ENCODE measurements at regions not wholly inside any gene's neighbourhood (a gene's known extent, or its start where the extent isn't known, plus 50 kb on each side); places are given as distances from the start of the nearest gene placed in this dataset.
"Not testable (repeated sequence)": the region's sequence is repeated elsewhere in the genome, so short reads cannot be mapped to it uniquely, and the experiment has no call there.

DNA sequence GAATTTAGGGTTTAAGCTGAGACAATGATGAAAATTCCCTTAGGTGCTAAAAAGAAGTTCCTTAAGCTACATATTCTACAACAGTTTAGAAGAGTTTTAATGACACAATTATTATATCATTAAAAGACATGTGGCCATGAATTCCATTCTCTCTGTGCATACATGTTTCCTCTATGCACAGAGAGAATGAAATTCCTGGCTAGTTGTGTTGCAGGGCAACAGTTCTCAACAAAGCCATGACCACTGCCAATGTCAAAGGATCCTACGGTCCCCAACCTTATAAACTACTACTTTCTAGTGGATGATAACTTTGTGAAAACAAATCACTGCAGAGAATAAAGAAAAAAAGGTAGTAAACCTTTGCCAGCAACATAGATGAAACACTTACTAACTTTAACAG is 122.7 kb downstream of the OTOL1 start:
- Histone ChIP-seq H3K4me1 (no peaks in the 10 kb centered on the region), H3K27ac (no peak overlapping the region), H3K9me3 (no peaks in the 10 kb centered on the region), H3K4me3 (no peak overlapping the region), H3K27me3 (no peaks in the 10 kb centered on the region), H3K36me3 (no peaks in the 10 kb centered on the region)
- TF ChIP-seq POLR2AphosphoS5 (IDR thresholded peaks at IDR 0.05; ENCODE audit: insufficient read depth in 1 of 2, low read depth in 1 of 2) (no peak), POLR2A (IDR thresholded peaks at IDR 0.05) (no peak)
- TF ChIP-seq, protein P1, sequence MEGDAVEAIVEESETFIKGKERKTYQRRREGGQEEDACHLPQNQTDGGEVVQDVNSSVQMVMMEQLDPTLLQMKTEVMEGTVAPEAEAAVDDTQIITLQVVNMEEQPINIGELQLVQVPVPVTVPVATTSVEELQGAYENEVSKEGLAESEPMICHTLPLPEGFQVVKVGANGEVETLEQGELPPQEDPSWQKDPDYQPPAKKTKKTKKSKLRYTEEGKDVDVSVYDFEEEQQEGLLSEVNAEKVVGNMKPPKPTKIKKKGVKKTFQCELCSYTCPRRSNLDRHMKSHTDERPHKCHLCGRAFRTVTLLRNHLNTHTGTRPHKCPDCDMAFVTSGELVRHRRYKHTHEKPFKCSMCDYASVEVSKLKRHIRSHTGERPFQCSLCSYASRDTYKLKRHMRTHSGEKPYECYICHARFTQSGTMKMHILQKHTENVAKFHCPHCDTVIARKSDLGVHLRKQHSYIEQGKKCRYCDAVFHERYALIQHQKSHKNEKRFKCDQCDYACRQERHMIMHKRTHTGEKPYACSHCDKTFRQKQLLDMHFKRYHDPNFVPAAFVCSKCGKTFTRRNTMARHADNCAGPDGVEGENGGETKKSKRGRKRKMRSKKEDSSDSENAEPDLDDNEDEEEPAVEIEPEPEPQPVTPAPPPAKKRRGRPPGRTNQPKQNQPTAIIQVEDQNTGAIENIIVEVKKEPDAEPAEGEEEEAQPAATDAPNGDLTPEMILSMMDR (IDR thresholded peaks at IDR 0.05) = no peak
- DNase-seq (ENCODE audit: extremely low spot score in 2 of 2) = no peak
- intact Hi-C loops (cut with DNase I) = no loop called here

- no peak overlapping the region for H3K27ac ChIP-seq
- intact Hi-C loops (cut with DNase I) = no loop called here
- no peak for DNase-seq (ENCODE audit: extremely low spot score in 2 of 2)
- no peaks in the 10 kb centered on the region for H3K36me3 ChIP-seq
- H3K4me1 ChIP-seq = no peaks in the 10 kb centered on the region
- TF ChIP-seq POLR2AphosphoS5 (IDR thresholded peaks at IDR 0.05; ENCODE audit: insufficient read depth in 1 of 2, low read depth in 1 of 2) = no peak
- no peak for TF ChIP-seq POLR2A (IDR thresholded peaks at IDR 0.05)
- H3K9me3 ChIP-seq = no peaks in the 10 kb centered on the region
- H3K27me3 ChIP-seq = no peaks in the 10 kb centered on the region
- no peak overlapping the region for H3K4me3 ChIP-seq
Measured at GRCh38 chr3:161630794-161631193, 134.2 kb downstream of the OTOL1 start.

GRCh38 chr3:161631536-161631935 is 134.9 kb downstream of the OTOL1 start:
- TF ChIP-seq POLR2AphosphoS5 (IDR thresholded peaks at IDR 0.05; ENCODE audit: insufficient read depth in 1 of 2, low read depth in 1 of 2) = no peak
- TF ChIP-seq POLR2A (IDR thresholded peaks at IDR 0.05) = no peak
- TF ChIP-seq, protein P1 (IDR thresholded peaks at IDR 0.05) = no peak
- intact Hi-C loops (cut with DNase I) = no loop called here
- no peaks in the 10 kb centered on the region for H3K27me3 ChIP-seq
- H3K4me3 ChIP-seq = no peak overlapping the region
- H3K4me1 ChIP-seq = no peaks in the 10 kb centered on the region
- H3K27ac ChIP-seq = no peak overlapping the region
- H3K36me3 ChIP-seq = no peaks in the 10 kb centered on the region
- H3K9me3 ChIP-seq = no peaks in the 10 kb centered on the region
- no peak for DNase-seq (ENCODE audit: extremely low spot score in 2 of 2)

DNA sequence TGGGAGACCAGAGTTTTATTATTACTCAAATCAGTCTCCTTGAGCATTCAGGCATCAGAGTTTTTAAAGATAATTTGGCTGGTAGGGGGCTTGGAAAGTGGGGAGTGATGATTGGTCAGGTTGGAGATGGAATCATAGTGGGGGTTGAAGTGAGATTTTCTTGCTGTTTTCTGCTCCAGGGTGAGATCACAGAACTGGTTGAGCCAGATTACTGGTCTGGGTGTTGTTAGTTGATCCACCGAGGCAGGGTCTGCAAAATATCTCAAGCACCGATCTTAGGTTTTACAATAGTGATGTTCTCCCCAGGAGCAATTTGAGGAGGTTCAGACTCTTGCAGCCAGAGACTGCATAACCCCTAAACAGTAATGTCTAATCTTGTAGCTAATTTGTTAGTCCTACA is 141.0 kb downstream of the OTOL1 start:
- Histone ChIP-seq H3K27ac (no peak overlapping the region), H3K4me1 (no peaks in the 10 kb centered on the region), H3K27me3 (no peaks in the 10 kb centered on the region), H3K9me3 (no peaks in the 10 kb centered on the region), H3K4me3 (no peak overlapping the region), H3K36me3 (no peaks in the 10 kb centered on the region)
- DNase-seq (ENCODE audit: extremely low spot score in 2 of 2) = no peak
- intact Hi-C loops (cut with DNase I) = no loop called here
- TF ChIP-seq POLR2A (IDR thresholded peaks at IDR 0.05) (no peak), POLR2AphosphoS5 (IDR thresholded peaks at IDR 0.05; ENCODE audit: insufficient read depth in 1 of 2, low read depth in 1 of 2) (no peak)
- TF ChIP-seq, protein P1 (IDR thresholded peaks at IDR 0.05) = no peak

DNA sequence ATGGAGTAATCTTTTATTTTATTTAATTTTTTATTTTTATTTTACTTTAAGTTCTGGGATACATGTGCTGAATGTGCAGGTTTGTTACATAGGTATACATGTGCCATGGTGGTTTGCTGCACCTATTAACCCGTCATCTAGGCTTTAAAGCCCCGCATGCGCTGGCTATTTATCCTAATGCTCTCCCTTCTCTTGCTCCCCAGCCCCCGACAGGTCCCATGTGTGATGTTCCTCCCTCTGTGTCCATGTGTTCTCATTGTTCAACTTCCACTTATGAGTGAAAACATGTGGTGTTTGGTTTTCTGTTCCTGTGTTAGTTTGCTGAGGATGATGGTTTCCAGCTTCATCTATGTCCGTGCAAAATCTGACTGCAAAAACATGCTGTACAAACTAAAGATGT is 142.5 kb downstream of the OTOL1 start:
- H3K4me3 ChIP-seq; H3K27ac ChIP-seq; H3K36me3 ChIP-seq; intact Hi-C loops (cut with DNase I); H3K9me3 ChIP-seq; H3K27me3 ChIP-seq; DNase-seq (ENCODE audit: extremely low spot score in 2 of 2); H3K4me1 ChIP-seq: not testable (repeated sequence)

DNA sequence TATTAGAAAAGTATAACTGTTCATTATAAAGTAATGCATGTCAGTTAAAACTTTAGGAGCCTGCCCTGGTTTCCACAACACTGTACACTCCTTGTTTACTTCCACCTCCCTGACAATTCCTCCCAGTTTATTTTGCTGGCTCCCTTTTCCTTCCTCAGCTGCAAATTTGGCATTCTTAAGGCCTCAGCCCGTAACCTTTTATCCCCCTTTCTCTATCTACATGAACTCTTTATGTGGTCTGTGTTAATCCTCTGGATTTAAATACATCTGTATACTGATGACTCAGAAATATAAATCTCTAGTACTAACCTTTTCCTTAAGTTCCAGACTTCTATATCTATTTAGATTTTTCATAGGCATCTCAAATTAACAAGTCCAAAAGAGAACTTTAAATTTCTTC is 143.6 kb downstream of the OTOL1 start:
- no peak overlapping the region for H3K4me3 ChIP-seq
- no peaks in the 10 kb centered on the region for H3K4me1 ChIP-seq
- H3K27me3 ChIP-seq = no peaks in the 10 kb centered on the region
- DNase-seq (ENCODE audit: extremely low spot score in 2 of 2) = no peak
- H3K9me3 ChIP-seq = no peaks in the 10 kb centered on the region
- no peak overlapping the region for H3K27ac ChIP-seq
- intact Hi-C loops (cut with DNase I) = no loop called here
- TF ChIP-seq POLR2A (IDR thresholded peaks at IDR 0.05) = no peak
- TF ChIP-seq, protein P1 (IDR thresholded peaks at IDR 0.05) = no peak
- TF ChIP-seq POLR2AphosphoS5 (IDR thresholded peaks at IDR 0.05; ENCODE audit: insufficient read depth in 1 of 2, low read depth in 1 of 2) = no peak
- no peaks in the 10 kb centered on the region for H3K36me3 ChIP-seq
